Upper lobe of left lung (tissue), 4 donors: ENCODE measurements at regions not wholly inside any gene's neighbourhood (a gene's known extent, or its start where the extent isn't known, plus 50 kb on each side); places are given as distances from the start of the nearest gene placed in this dataset.

ENCODE experiments used
- EP300 ChIP-seq, 4 donors: sonication (generic); formaldehyde crosslinking; IDR thresholded peaks; one replicate each; pipeline ENCODE4 v1.5.1; 2017; ENCODE audit warnings: antibody characterized with exemption in 4 of 4, control low read depth in 2 of 4
- POLR2A ChIP-seq, 4 donors: fragments of 450-650 bp; IDR thresholded peaks; one replicate each; pipeline ENCODE4 v1.5.1; 2016 to 2017; ENCODE audit warnings: antibody characterized with exemption in 4 of 4, mild to moderate bottlenecking in 2 of 4
- POLR2AphosphoS5 ChIP-seq, 2 donors: sonication (generic); formaldehyde crosslinking; IDR thresholded peaks; one replicate each; pipeline ENCODE4 v1.5.1; 2017; ENCODE audit warnings: antibody characterized with exemption in 2 of 2
- TF ChIP-seq, protein P1 (sequence below), 6 experiments: fragments of 450-650 bp in 4 of 6; fragments of 200-600 bp in 2 of 6; sonication (generic) in 2 of 6; IDR thresholded peaks; one replicate each; pipeline ENCODE4 v1.5.1; 2016 to 2019; ENCODE audit warnings: antibody characterized with exemption in 6 of 6

GRCh38 chr13:106415442-106415841 lies 120.0 kb downstream of the EFNB2 start:
- TF ChIP-seq, protein P1, sequence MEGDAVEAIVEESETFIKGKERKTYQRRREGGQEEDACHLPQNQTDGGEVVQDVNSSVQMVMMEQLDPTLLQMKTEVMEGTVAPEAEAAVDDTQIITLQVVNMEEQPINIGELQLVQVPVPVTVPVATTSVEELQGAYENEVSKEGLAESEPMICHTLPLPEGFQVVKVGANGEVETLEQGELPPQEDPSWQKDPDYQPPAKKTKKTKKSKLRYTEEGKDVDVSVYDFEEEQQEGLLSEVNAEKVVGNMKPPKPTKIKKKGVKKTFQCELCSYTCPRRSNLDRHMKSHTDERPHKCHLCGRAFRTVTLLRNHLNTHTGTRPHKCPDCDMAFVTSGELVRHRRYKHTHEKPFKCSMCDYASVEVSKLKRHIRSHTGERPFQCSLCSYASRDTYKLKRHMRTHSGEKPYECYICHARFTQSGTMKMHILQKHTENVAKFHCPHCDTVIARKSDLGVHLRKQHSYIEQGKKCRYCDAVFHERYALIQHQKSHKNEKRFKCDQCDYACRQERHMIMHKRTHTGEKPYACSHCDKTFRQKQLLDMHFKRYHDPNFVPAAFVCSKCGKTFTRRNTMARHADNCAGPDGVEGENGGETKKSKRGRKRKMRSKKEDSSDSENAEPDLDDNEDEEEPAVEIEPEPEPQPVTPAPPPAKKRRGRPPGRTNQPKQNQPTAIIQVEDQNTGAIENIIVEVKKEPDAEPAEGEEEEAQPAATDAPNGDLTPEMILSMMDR (IDR thresholded peaks at IDR 0.05), result no peak
- TF ChIP-seq POLR2A (IDR thresholded peaks at IDR 0.05) (no peak), EP300 (IDR thresholded peaks at IDR 0.05) (no peak), POLR2AphosphoS5 (IDR thresholded peaks at IDR 0.05) (no peak)
